ENCODE measurements at regions not wholly inside any gene's neighbourhood (a gene's known extent, or its start where the extent isn't known, plus 50 kb on each side); places are given as distances from the start of the nearest gene placed in this dataset.

DNA sequence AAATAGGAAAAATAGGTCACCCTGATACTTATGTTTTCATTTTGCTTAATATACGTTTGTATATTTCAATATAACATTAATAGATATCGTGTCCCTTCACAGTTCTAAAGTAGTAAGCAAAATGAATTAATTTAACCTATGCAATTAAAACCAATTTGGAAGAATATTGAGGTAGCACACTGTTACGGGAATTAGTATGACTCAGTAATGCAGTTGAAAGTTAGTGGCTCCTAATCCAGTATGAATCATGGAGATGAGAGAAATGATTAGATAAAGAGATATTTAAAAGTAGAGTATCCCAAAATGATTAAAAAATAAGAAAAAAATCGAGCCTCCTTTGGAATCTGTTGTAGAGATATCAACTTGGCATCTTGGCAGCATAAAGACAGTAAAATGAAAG lies 177.0 kb upstream of the SLITRK6 start:
- TF ChIP-seq, protein P1, sequence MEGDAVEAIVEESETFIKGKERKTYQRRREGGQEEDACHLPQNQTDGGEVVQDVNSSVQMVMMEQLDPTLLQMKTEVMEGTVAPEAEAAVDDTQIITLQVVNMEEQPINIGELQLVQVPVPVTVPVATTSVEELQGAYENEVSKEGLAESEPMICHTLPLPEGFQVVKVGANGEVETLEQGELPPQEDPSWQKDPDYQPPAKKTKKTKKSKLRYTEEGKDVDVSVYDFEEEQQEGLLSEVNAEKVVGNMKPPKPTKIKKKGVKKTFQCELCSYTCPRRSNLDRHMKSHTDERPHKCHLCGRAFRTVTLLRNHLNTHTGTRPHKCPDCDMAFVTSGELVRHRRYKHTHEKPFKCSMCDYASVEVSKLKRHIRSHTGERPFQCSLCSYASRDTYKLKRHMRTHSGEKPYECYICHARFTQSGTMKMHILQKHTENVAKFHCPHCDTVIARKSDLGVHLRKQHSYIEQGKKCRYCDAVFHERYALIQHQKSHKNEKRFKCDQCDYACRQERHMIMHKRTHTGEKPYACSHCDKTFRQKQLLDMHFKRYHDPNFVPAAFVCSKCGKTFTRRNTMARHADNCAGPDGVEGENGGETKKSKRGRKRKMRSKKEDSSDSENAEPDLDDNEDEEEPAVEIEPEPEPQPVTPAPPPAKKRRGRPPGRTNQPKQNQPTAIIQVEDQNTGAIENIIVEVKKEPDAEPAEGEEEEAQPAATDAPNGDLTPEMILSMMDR (IDR thresholded peaks at IDR 0.05; ENCODE audit: low read depth, low read length, missing input control), result no peak
- TF ChIP-seq TAF1 (conservative IDR thresholded peaks at IDR 0.05), result no peak
- no peak for TF ChIP-seq RXRA (IDR thresholded peaks at IDR 0.05)
- TF ChIP-seq GABPA (IDR thresholded peaks at IDR 0.05 in 1 of 2, conservative IDR thresholded peaks at IDR 0.05 in 1 of 2), result no peak
- TF ChIP-seq, protein P2, sequence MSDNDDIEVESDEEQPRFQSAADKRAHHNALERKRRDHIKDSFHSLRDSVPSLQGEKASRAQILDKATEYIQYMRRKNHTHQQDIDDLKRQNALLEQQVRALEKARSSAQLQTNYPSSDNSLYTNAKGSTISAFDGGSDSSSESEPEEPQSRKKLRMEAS (IDR thresholded peaks at IDR 0.05), result no peak

All from liver (tissue), 3 donors.